K562 (cell line): ENCODE measurements at regions not wholly inside any gene's neighbourhood (a gene's known extent, or its start where the extent isn't known, plus 50 kb on each side); places are given as distances from the start of the nearest gene placed in this dataset.

Experiments
- ATAC-seq: fragments of 200-7000 bp; cut with Tn5 transposase; 3 replicates; pipeline ENCODE4 v1.9.1; 2020; ENCODE audit warnings: moderate library complexity
- BruUV-seq: library from RNA; stranded (reverse); fragments of 400-500 nt; replicated peaks from 2 replicates; lab custom pipeline; 2021; lab: Mats Ljungman, UMichigan
- CTCF ChIA-PET: fragments of 300-600 bp; formaldehyde crosslinking; extraction: SDS; loops from one replicate; lab custom pipeline; 2021; ENCODE audit warnings: low intra/inter-chr PET ratio; lab: Yijun Ruan, JAX
- POLR2A ChIA-PET: fragments of 300-600, 350-650 bp; sonication (Branson Sonifier 250); formaldehyde crosslinking; extraction: SDS; loops from one replicate; lab custom pipeline; 2021; ENCODE audit warnings: antibody characterized with exemption, inconsistent platforms; lab: Yijun Ruan, JAX
- DNase-seq, 4 experiments: peaks; one replicate each; pipeline versions ENCODE4 v3.0.0 to v3.0.0-alpha.2; 2011 to 2018; ENCODE audit warnings: low spot score in 3 of 4, mixed read lengths in 3 of 4; ENCODE audit errors: extremely low read depth in 1 of 4
- FAIRE-seq: peaks from 2 replicates; lab custom pipeline; 2011; peaks lifted over from hg19 to GRCh38; lab: Jason Lieb, UNC
- H2AFZ ChIP-seq: 2 replicates; pipeline ENCODE4 v1.6.0; 2011; ENCODE audit warnings: low read depth, low read length, control low read depth, inconsistent platforms
- H3K27ac ChIP-seq: fragments of 200-600 bp; 3 replicates; pipeline ENCODE4 v1.8.0; 2011; ENCODE audit warnings: low read depth, mild to moderate bottlenecking, control low read depth, inconsistent platforms, low read length, moderate library complexity, mixed read lengths; ENCODE audit errors: extremely low read depth
- H3K27me3 ChIP-seq, 2 experiments: fragments of 300-600 bp in 1 of 2; 2 replicates in 1 of 2; 3 replicates in 1 of 2; pipeline versions ENCODE4 v1.6.0 to v1.8.0; 2011; ENCODE audit warnings: inconsistent platforms in 2 of 2, low read length in 2 of 2, mild to moderate bottlenecking in 1 of 2, mixed read lengths in 1 of 2, moderate library complexity in 1 of 2; ENCODE audit not compliant: control insufficient read depth in 2 of 2, insufficient read depth in 2 of 2
- H3K36me3 ChIP-seq: fragments of 300-600 bp; 3 replicates; pipeline ENCODE4 v1.8.0; 2011; ENCODE audit warnings: mild to moderate bottlenecking, low read length, inconsistent platforms; ENCODE audit not compliant: control insufficient read depth, insufficient read depth
- H3K4me1 ChIP-seq, 2 experiments: fragments of 200-600 bp in 1 of 2; replicated peaks in 1 of 2; 2 replicates in 1 of 2; 3 replicates in 1 of 2; pipeline versions ENCODE4 v1.5.1 to v1.8.0; 2011; ENCODE audit warnings: inconsistent platforms in 2 of 2, low read length in 2 of 2, mild to moderate bottlenecking in 1 of 2, mixed read lengths in 1 of 2, moderate library complexity in 1 of 2; ENCODE audit not compliant: control insufficient read depth in 2 of 2, insufficient read depth in 2 of 2
- H3K4me2 ChIP-seq: 2 replicates; pipeline ENCODE4 v1.6.1; 2011; ENCODE audit warnings: low read length, control low read depth, inconsistent platforms, mixed read lengths; ENCODE audit not compliant: insufficient read depth
- H3K4me3 ChIP-seq: fragments of 200-600 bp; sonication (generic), shearing (Covaris generic); 2 replicates; pipeline ENCODE4 v1.5.1; 2016; ENCODE audit warnings: control low read depth, inconsistent platforms
- H3K79me2 ChIP-seq: fragments of 200-600 bp; 3 replicates; pipeline ENCODE4 v1.8.0; 2011; ENCODE audit warnings: low read length, inconsistent platforms; ENCODE audit not compliant: control insufficient read depth, insufficient read depth
- H3K9ac ChIP-seq, 2 experiments: 2 replicates each; pipeline versions ENCODE4 v1.6.0 to v1.6.1; 2011; ENCODE audit warnings: low read depth in 2 of 2, low read length in 2 of 2, control low read depth in 1 of 2, inconsistent platforms in 1 of 2, mild to moderate bottlenecking in 1 of 2, mixed read lengths in 1 of 2; ENCODE audit not compliant: insufficient read depth in 1 of 2
- H3K9me1 ChIP-seq: one replicate; pipeline ENCODE4 v1.6.0; 2011; ENCODE audit warnings: inconsistent platforms, mild to moderate bottlenecking, low read length, moderate library complexity; ENCODE audit not compliant: control insufficient read depth, insufficient read depth
- H3K9me3 ChIP-seq: replicated peaks from 2 replicates; pipeline ENCODE4 v1.5.1; 2011; ENCODE audit warnings: low read depth, low read length, inconsistent platforms; ENCODE audit not compliant: control insufficient read depth, insufficient read depth
- H4K20me1 ChIP-seq: replicated peaks from 2 replicates; pipeline ENCODE4 v1.6.1; 2011; ENCODE audit warnings: low read length, inconsistent platforms, mixed read lengths; ENCODE audit not compliant: control insufficient read depth, insufficient read depth
- CBX2 ChIP-seq: fragments of 200-600 bp; sonication (generic); IDR thresholded peaks from one replicate; pipeline ENCODE4 v1.6.1; 2012; ENCODE audit warnings: mild to moderate bottlenecking, low read length, inconsistent platforms; ENCODE audit not compliant: insufficient read depth, poor library complexity, severe bottlenecking
- CBX5 ChIP-seq: IDR thresholded peaks from 2 replicates; pipeline ENCODE4 v1.6.1; 2014; ENCODE audit warnings: low read depth, borderline replicate concordance
- CTCF ChIP-seq, 3 experiments: IDR thresholded peaks in 2 of 3; conservative IDR thresholded peaks in 1 of 3; 2 replicates each; pipeline ENCODE4 v1.5.1; 2011 to 2012; ENCODE audit warnings: low read length in 3 of 3, mild to moderate bottlenecking in 3 of 3, control low read depth in 2 of 3, improper control_type of control experiment in 1 of 3, inconsistent platforms in 1 of 3, low read depth in 1 of 3, mixed read lengths in 1 of 3, moderate library complexity in 1 of 3; ENCODE audit not compliant: insufficient read depth in 2 of 3
- DIDO1 ChIP-seq: fragments of 450-650 bp; IDR thresholded peaks from 2 replicates; pipeline ENCODE4 v1.6.1; 2016; ENCODE audit warnings: low read depth, missing biosample characterization, missing genetic modification characterization
- NFRKB ChIP-seq: fragments of 450-650 bp; IDR thresholded peaks from 2 replicates; pipeline ENCODE4 v1.6.1; 2016; ENCODE audit warnings: low read depth
- POLR2B ChIP-seq: fragments of 450-650 bp; IDR thresholded peaks from 2 replicates; pipeline ENCODE4 v1.6.1; 2018; ENCODE audit warnings: low read depth; ENCODE audit not compliant: partially characterized antibody
- PRDM10 ChIP-seq: fragments of 450-650 bp; IDR thresholded peaks from 2 replicates; pipeline ENCODE4 v1.6.1; 2018; ENCODE audit not compliant: partially characterized antibody
- RNF2 ChIP-seq: sonication (generic); IDR thresholded peaks from 2 replicates; pipeline ENCODE4 v1.6.1; 2016
- TCF7L2 ChIP-seq: fragments of 150-350 bp; IDR thresholded peaks from 2 replicates; pipeline ENCODE4 v1.6.1; 2016; ENCODE audit warnings: low read depth, mild to moderate bottlenecking, low read length, moderate library complexity
- TOE1 ChIP-seq, 2 experiments: fragments of 450-650 bp in 1 of 2; sonication (generic) in 1 of 2; formaldehyde crosslinking in 1 of 2; IDR thresholded peaks; 2 replicates each; pipeline versions ENCODE4 v1.7.1 to v1.8.0; 2016 to 2022; ENCODE audit warnings: borderline replicate concordance in 2 of 2, mild to moderate bottlenecking in 2 of 2, antibody characterized with exemption in 1 of 2, inconsistent platforms in 1 of 2, low read depth in 1 of 2, missing genetic modification reagents in 1 of 2, moderate library complexity in 1 of 2
- WGBS: fragments of 100-300 bp; shearing (Covaris generic); methylation state at CpG from one replicate; pipeline ENCODE4 v1.1.6; 2016; ENCODE audit warnings: low coverage, mixed read lengths; ENCODE audit not compliant: insufficient coverage; ENCODE audit errors: missing lambda C conversion rate; 5-methylcytosine and 5-hydroxymethylcytosine counted together
- in situ Hi-C: fragments of 300-500 bp; cut with MboI; formaldehyde crosslinking; loops from 4 replicates; pipeline ENCODE4 v1.15.0; 2018; ENCODE audit warnings: inconsistent platforms, mixed read lengths
- intact Hi-C: fragments of 100-400 bp; cut with micrococcal nuclease; formaldehyde crosslinking; loops from 2 replicates; pipeline ENCODE4 v1.14.2; 2022
- TF ChIP-seq, protein P1 (sequence below): fragments of 450-650 bp; IDR thresholded peaks from 2 replicates; pipeline ENCODE4 v1.6.1; 2016; ENCODE audit warnings: borderline replicate concordance

DNA sequence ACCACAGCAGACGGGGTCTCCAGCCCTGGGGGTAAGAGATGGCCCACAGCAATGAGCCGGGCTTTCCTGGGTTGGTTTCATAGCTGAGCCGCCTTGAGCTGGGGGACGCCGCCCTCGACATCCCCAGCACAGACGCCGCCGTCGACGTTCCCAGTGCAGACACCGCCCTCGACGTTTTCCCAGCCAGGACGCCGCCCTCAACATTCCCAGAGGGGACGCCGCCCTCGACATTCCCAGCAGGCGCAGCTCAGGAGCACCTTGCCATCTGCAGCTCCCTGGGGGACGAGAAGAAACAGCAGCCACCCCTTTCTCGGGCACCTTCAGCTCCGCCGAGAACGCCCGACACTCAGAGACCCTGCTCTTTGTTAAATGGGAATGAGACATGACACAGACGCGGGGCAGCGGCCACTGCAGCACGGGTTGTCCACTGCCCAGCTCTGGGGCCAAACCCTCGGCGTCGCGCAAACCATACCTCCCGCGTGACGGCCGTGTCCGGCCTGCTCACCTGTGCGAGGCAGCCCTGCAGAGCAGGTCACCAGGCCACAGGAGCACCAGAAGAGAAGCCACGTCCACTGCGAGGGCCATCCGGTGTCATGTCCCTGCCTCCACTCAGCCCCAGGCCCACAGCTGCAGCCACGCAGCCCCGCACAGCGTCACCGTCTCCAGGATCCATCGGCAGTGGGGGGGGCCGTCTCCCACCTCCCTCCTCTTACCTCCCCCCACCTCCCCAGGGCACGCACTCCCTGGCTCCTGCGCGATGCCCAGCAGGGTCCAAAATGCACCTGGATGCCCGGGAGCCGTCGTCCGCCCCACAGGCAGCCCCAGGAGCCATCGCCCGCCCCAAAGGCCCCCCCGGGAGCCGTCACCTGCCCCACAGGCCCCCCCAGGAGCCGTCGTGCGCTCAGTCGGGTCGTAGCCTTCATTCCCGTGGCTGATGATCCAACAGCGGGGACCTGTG lies 77.4 kb upstream of the GALNT9 start:
- no peak for DNase-seq
- no TSS peak for BruUV-seq
- no peaks in the 10 kb centered on the region for H3K9me1 ChIP-seq
- H4K20me1 ChIP-seq, result peaks cover 3% of the 10 kb centered on the region; the same call in 1 of the 2 replicates
- in situ Hi-C loops (no loop called here), intact Hi-C loops (no loop called here)
- peaks cover 26 to 81% of the 10 kb centered on the region in 2 experiments; a peak in 4 of 5 replicates for H3K27me3 ChIP-seq
- no peak overlapping the region for H2AFZ ChIP-seq
- no peaks in the 10 kb centered on the region for H3K79me2 ChIP-seq
- no peaks in the 10 kb centered on the region for H3K9me3 ChIP-seq
- no peaks in the 10 kb centered on the region for H3K36me3 ChIP-seq
- no peak for FAIRE-seq
- no peak overlapping the region for H3K4me3 ChIP-seq
- no peak overlapping the region for H3K4me2 ChIP-seq
- WGBS, result 10% methylated on average over 41 of the region's 67 CpGs
- ChIA-PET POLR2A (no interaction called here), CTCF (no interaction called here)
- no peak overlapping the region; a peak in 1 of 4 replicates for H3K9ac ChIP-seq
- H3K27ac ChIP-seq, result no peak overlapping the region
- no peak for ATAC-seq
- peaks cover 0 to 36% of the 10 kb centered on the region in 2 experiments; a peak in 2 of 5 replicates for H3K4me1 ChIP-seq
- TF ChIP-seq DIDO1 (no peak), CTCF (IDR thresholded peaks at IDR 0.05 in 2 of 3, conservative IDR thresholded peaks at IDR 0.05 in 1 of 3; ENCODE audit: insufficient read depth in 2 of 3, low read depth in 1 of 3, low read length in 3 of 3) (no peak), TCF7L2 (no peak), RNF2 (no peak), PRDM10 (no peak), CBX2 (no peak), CBX5 (no peak), TOE1 (IDR thresholded peaks at IDR 0.05; ENCODE audit: borderline replicate concordance) (no peak), TOE1 (CRISPR knock-in tag; IDR thresholded peaks at IDR 0.05; ENCODE audit: borderline replicate concordance, low read depth) (no peak), POLR2B (no peak), NFRKB (no peak)
- TF ChIP-seq, protein P1, sequence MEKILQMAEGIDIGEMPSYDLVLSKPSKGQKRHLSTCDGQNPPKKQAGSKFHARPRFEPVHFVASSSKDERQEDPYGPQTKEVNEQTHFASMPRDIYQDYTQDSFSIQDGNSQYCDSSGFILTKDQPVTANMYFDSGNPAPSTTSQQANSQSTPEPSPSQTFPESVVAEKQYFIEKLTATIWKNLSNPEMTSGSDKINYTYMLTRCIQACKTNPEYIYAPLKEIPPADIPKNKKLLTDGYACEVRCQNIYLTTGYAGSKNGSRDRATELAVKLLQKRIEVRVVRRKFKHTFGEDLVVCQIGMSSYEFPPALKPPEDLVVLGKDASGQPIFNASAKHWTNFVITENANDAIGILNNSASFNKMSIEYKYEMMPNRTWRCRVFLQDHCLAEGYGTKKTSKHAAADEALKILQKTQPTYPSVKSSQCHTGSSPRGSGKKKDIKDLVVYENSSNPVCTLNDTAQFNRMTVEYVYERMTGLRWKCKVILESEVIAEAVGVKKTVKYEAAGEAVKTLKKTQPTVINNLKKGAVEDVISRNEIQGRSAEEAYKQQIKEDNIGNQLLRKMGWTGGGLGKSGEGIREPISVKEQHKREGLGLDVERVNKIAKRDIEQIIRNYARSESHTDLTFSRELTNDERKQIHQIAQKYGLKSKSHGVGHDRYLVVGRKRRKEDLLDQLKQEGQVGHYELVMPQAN, result no peak
